Mammary epithelial cell (primary cell): ENCODE measurements at regions not wholly inside any gene's neighbourhood (a gene's known extent, or its start where the extent isn't known, plus 50 kb on each side); places are given as distances from the start of the nearest gene placed in this dataset.

ENCODE experiments used
- CTCF ChIP-seq, 2 donors: IDR thresholded peaks in 1 of 2; conservative IDR thresholded peaks in 1 of 2; 2 replicates each; pipeline ENCODE4 v1.5.1; 2011 to 2012; ENCODE audit warnings: inconsistent platforms in 2 of 2, low read length in 2 of 2, mild to moderate bottlenecking in 2 of 2, control low read depth in 1 of 2, low read depth in 1 of 2; ENCODE audit not compliant: insufficient read depth in 1 of 2; ENCODE audit errors: extremely low read depth in 1 of 2
- EZH2 ChIP-seq: IDR thresholded peaks from 2 replicates; pipeline ENCODE4 v1.6.1; 2012; ENCODE audit warnings: low read length, inconsistent platforms, borderline replicate concordance

DNA sequence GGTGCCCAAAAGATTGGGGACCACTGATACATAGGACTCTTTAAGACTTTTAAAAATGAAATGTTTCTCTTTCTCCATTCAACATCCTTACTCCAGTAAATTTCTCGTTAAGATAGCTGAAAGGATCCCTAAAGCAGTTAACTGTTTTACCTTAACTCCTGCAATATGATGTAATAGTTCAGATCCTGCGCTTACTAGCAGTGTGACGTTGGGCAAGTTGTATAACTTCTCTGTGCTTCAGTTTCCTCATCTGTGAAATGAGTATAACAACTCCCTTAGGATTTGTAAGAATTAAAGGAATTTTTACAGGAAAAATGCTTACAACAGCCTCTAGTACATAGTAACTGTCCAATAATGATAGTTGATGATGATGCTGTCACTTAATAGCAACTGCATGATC is 158.9 kb downstream of the TANC2 start:
- TF ChIP-seq CTCF (conservative IDR thresholded peaks at IDR 0.05 in 1 of 2, IDR thresholded peaks at IDR 0.05 in 1 of 2; ENCODE audit: extremely low read depth in 1 of 2, insufficient read depth in 1 of 2, low read depth in 1 of 2, low read length in 2 of 2) = no peak
- TF ChIP-seq EZH2 = no peak
